CD14-positive monocyte (primary cell): ENCODE measurements at regions not wholly inside any gene's neighbourhood (a gene's known extent, or its start where the extent isn't known, plus 50 kb on each side); places are given as distances from the start of the nearest gene placed in this dataset.

Experiments
- DNase-seq, 3 donors: peaks; one replicate each; pipeline ENCODE4 v3.0.0-alpha.2; 2011 to 2022
- H2AFZ ChIP-seq: 2 replicates; pipeline ENCODE4 v1.6.0; 2012; ENCODE audit warnings: mild to moderate bottlenecking, low read depth, low read length, inconsistent platforms; ENCODE audit not compliant: insufficient read depth, poor library complexity, severe bottlenecking
- H3K27ac ChIP-seq, 2 donors: 1 replicate in 1 of 2; 2 replicates in 1 of 2; pipeline ENCODE4 v1.5.1; 2012 to 2013; ENCODE audit warnings: low read length in 2 of 2, control low read depth in 1 of 2, inconsistent platforms in 1 of 2, low read depth in 1 of 2, mild to moderate bottlenecking in 1 of 2
- H3K27me3 ChIP-seq, 2 donors: one replicate each; pipeline versions ENCODE4 v1.6.0 to v1.6.1; 2011 to 2013; ENCODE audit warnings: low read length in 2 of 2; ENCODE audit not compliant: control insufficient read depth in 2 of 2, insufficient read depth in 2 of 2
- H3K36me3 ChIP-seq, 2 donors: replicated peaks in 1 of 2; 1 replicate in 1 of 2; 2 replicates in 1 of 2; pipeline versions ENCODE4 v1.5.1 to v1.6.1; 2012 to 2013; ENCODE audit warnings: low read length in 2 of 2, control low read depth in 1 of 2, inconsistent platforms in 1 of 2, mild to moderate bottlenecking in 1 of 2; ENCODE audit not compliant: insufficient read depth in 2 of 2, control insufficient read depth in 1 of 2
- H3K4me1 ChIP-seq, 2 donors: 1 replicate in 1 of 2; 2 replicates in 1 of 2; pipeline versions ENCODE4 v1.5.1 to v1.6.1; 2012 to 2013; ENCODE audit warnings: low read length in 2 of 2, control low read depth in 1 of 2, inconsistent platforms in 1 of 2, mild to moderate bottlenecking in 1 of 2, moderate library complexity in 1 of 2; ENCODE audit not compliant: insufficient read depth in 2 of 2, control insufficient read depth in 1 of 2
- H3K4me2 ChIP-seq: replicated peaks from 2 replicates; pipeline ENCODE3; 2012; ENCODE audit warnings: low read length, moderate library complexity, mild to moderate bottlenecking; ENCODE audit not compliant: poor library complexity, severe bottlenecking; ENCODE audit errors: extremely low read depth
- H3K4me3 ChIP-seq, 3 experiments: fragments of 200-600 bp in 1 of 3; sonication (generic) in 1 of 3; replicated peaks in 1 of 3; 1 replicate in 2 of 3; 2 replicates in 1 of 3; pipeline ENCODE4 v1.5.1; 2011 to 2013; ENCODE audit warnings: low read length in 3 of 3, mild to moderate bottlenecking in 3 of 3, control low read depth in 2 of 3, low read depth in 2 of 3, inconsistent platforms in 1 of 3, moderate library complexity in 1 of 3
- H3K79me2 ChIP-seq: 2 replicates; pipeline ENCODE4 v1.6.0; 2012; ENCODE audit warnings: mild to moderate bottlenecking, control low read depth, inconsistent platforms, low read length, moderate library complexity; ENCODE audit not compliant: insufficient read depth
- H3K9ac ChIP-seq: 2 replicates; pipeline ENCODE4 v1.6.0; 2017; ENCODE audit warnings: low read length, mild to moderate bottlenecking; ENCODE audit not compliant: insufficient read depth, poor library complexity, severe bottlenecking
- H3K9me3 ChIP-seq, 2 donors: replicated peaks in 1 of 2; 1 replicate in 1 of 2; 2 replicates in 1 of 2; pipeline versions ENCODE4 v1.5.1 to v1.6.1; 2012 to 2013; ENCODE audit warnings: low read length in 2 of 2, control low read depth in 1 of 2; ENCODE audit not compliant: control insufficient read depth in 1 of 2, insufficient read depth in 1 of 2
- H4K20me1 ChIP-seq: 2 replicates; pipeline ENCODE4 v1.6.0; 2012; ENCODE audit warnings: mild to moderate bottlenecking, low read length, control low read depth, moderate library complexity; ENCODE audit not compliant: insufficient read depth
- H3K27ac Mint-ChIP-seq, 7 donors: one replicate each; pipeline ENCODE4 v1.8.0; 2020; ENCODE audit warnings: mild to moderate bottlenecking in 7 of 7, mixed read lengths in 7 of 7, moderate library complexity in 6 of 7, inconsistent platforms in 2 of 7
- H3K27me3 Mint-ChIP-seq, 3 donors: one replicate each; pipeline ENCODE4 v1.8.0; 2021 to 2022; ENCODE audit warnings: low read depth in 3 of 3, mild to moderate bottlenecking in 3 of 3, mixed read lengths in 3 of 3, moderate library complexity in 3 of 3, inconsistent platforms in 1 of 3
- H3K36me3 Mint-ChIP-seq, 2 donors: one replicate each; pipeline ENCODE4 v1.8.0; 2020; ENCODE audit warnings: mixed read lengths in 2 of 2, inconsistent platforms in 1 of 2, mild to moderate bottlenecking in 1 of 2
- H3K4me1 Mint-ChIP-seq: one replicate; pipeline ENCODE4 v1.8.0; 2020; ENCODE audit warnings: mild to moderate bottlenecking, mixed read lengths
- H3K4me3 Mint-ChIP-seq, 2 donors: one replicate each; pipeline ENCODE4 v1.8.0; 2020; ENCODE audit warnings: mild to moderate bottlenecking in 2 of 2, mixed read lengths in 2 of 2, moderate library complexity in 1 of 2
- H3K9me3 Mint-ChIP-seq, 7 donors: one replicate each; pipeline ENCODE4 v1.8.0; 2020 to 2022; ENCODE audit warnings: mixed read lengths in 7 of 7, mild to moderate bottlenecking in 6 of 7, moderate library complexity in 6 of 7, inconsistent platforms in 2 of 7
- WGBS: methylation state at CpG from one replicate; pipeline ENCODE4 v1.1.5; 2013; ENCODE audit warnings: missing lambda C conversion rate; ENCODE audit not compliant: insufficient coverage; 5-methylcytosine and 5-hydroxymethylcytosine counted together
- intact Hi-C, 2 donors: fragments of 100-400 bp; cut with micrococcal nuclease; formaldehyde crosslinking; loops; one replicate each; pipeline versions ENCODE4 v1.15.0 to v1.15.1; 2023
- TF ChIP-seq, protein P1 (sequence below): fragments of 200-600 bp; IDR thresholded peaks from one replicate; pipeline ENCODE4 v1.8.0; 2022; ENCODE audit warnings: antibody characterized with exemption, mild to moderate bottlenecking

DNA sequence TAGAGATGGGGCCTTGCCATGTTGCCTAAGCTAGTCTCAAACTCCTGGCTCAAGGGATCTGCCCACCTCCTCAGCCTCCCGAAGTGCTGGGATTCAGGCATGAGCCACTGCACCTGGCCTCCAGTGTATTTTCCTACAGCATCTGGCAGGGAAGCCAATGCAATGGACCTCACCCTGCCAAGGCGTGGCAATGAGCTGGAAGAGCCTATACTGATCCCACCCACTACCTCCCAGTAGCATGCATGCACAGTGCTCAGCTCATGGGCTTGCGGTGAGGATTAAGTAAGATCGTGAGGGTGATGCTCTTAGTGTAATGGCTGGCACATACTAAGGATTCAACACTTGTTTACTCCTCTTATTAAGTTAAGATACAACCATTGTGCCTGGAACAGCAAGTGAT is 69.7 kb downstream of the PHLDA1 start:
- intact Hi-C loops: no loop called here
- Mint-ChIP-seq H3K27me3 (peaks cover 0 to 5% (median 2%) of the 10 kb centered on the region in 3 donors), H3K4me3 (no peak overlapping the region), H3K36me3 (peaks cover 0 to 1% of the 10 kb centered on the region in 2 donors), H3K9me3 (peaks cover 0 to 2% (median 0%) of the 10 kb centered on the region in 7 donors), H3K4me1 (peaks cover 16% of the 10 kb centered on the region), H3K27ac (peak overlapping the region in 1 of 7 donors; percentile 35)
- DNase-seq: no peak
- H2AFZ ChIP-seq: no peak overlapping the region
- 100% methylated on average over 1 of the region's 4 CpGs for WGBS
- no peaks in the 10 kb centered on the region for H4K20me1 ChIP-seq
- H3K4me3 ChIP-seq: no peak overlapping the region
- no peaks in the 10 kb centered on the region for H3K36me3 ChIP-seq
- no peaks in the 10 kb centered on the region for H3K9me3 ChIP-seq
- no peaks in the 10 kb centered on the region for H3K27me3 ChIP-seq
- peaks cover 13 to 14% of the 10 kb centered on the region in 2 donors for H3K4me1 ChIP-seq
- TF ChIP-seq, protein P1, sequence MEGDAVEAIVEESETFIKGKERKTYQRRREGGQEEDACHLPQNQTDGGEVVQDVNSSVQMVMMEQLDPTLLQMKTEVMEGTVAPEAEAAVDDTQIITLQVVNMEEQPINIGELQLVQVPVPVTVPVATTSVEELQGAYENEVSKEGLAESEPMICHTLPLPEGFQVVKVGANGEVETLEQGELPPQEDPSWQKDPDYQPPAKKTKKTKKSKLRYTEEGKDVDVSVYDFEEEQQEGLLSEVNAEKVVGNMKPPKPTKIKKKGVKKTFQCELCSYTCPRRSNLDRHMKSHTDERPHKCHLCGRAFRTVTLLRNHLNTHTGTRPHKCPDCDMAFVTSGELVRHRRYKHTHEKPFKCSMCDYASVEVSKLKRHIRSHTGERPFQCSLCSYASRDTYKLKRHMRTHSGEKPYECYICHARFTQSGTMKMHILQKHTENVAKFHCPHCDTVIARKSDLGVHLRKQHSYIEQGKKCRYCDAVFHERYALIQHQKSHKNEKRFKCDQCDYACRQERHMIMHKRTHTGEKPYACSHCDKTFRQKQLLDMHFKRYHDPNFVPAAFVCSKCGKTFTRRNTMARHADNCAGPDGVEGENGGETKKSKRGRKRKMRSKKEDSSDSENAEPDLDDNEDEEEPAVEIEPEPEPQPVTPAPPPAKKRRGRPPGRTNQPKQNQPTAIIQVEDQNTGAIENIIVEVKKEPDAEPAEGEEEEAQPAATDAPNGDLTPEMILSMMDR: no peak
- H3K27ac ChIP-seq: no peak overlapping the region
- no peak overlapping the region for H3K4me2 ChIP-seq
- H3K79me2 ChIP-seq: no peaks in the 10 kb centered on the region
- no peak overlapping the region for H3K9ac ChIP-seq

GRCh38 chr12:75960954-75961661 is 70.5 kb downstream of the PHLDA1 start:
- Mint-ChIP-seq H3K4me3 (no peak overlapping the region), H3K27ac (no peak overlapping the region), H3K4me1 (peaks cover 16% of the 10 kb centered on the region), H3K9me3 (peaks cover 0 to 2% (median 0%) of the 10 kb centered on the region in 7 donors), H3K36me3 (peaks cover 0 to 1% of the 10 kb centered on the region in 2 donors), H3K27me3 (peaks cover 1 to 7% (median 2%) of the 10 kb centered on the region in 3 donors)
- no peaks in the 10 kb centered on the region for H4K20me1 ChIP-seq
- H2AFZ ChIP-seq: no peak overlapping the region
- no peak overlapping the region for H3K4me3 ChIP-seq
- no peaks in the 10 kb centered on the region for H3K79me2 ChIP-seq
- WGBS: 95% methylated on average over 3 of the region's 6 CpGs
- H3K27ac ChIP-seq: no peak overlapping the region
- H3K4me1 ChIP-seq: peaks cover 13 to 14% of the 10 kb centered on the region in 2 donors
- no peak overlapping the region for H3K9ac ChIP-seq
- TF ChIP-seq, protein P1: no peak
- no peaks in the 10 kb centered on the region for H3K27me3 ChIP-seq
- intact Hi-C loops: no loop called here
- H3K36me3 ChIP-seq: no peaks in the 10 kb centered on the region
- no peak for DNase-seq
- H3K4me2 ChIP-seq: no peak overlapping the region
- no peaks in the 10 kb centered on the region for H3K9me3 ChIP-seq
